A549 (cell line): ENCODE measurements at regions not wholly inside any gene's neighbourhood (a gene's known extent, or its start where the extent isn't known, plus 50 kb on each side); places are given as distances from the start of the nearest gene placed in this dataset.

Source experiments
- ATAC-seq, 2 experiments: fragments of 200-7000 bp in 1 of 2; fragments of >200 bp in 1 of 2; cut with Nextera tagmentation in 1 of 2; cut with Tn5 transposase in 1 of 2; 3 replicates each; pipeline versions ENCODE4 v1.8.0 to v1.9.1; 2018 to 2020; ENCODE audit warnings: mild to moderate bottlenecking in 1 of 2, moderate library complexity in 1 of 2
- CTCF ChIA-PET: fragments of 300-600 bp; sonication (Branson Sonifier 250); formaldehyde crosslinking; extraction: SDS; loops from one replicate; lab custom pipeline; 2021; ENCODE audit warnings: antibody characterized with exemption, inconsistent platforms; lab: Yijun Ruan, JAX
- POLR2A ChIA-PET: fragments of 350-600 bp; formaldehyde crosslinking; extraction: SDS; loops from one replicate; lab custom pipeline; 2021; ENCODE audit warnings: antibody characterized with exemption, inconsistent platforms; lab: Yijun Ruan, JAX
- DNase-seq, 2 experiments: peaks; one replicate each; pipeline versions ENCODE4 v3.0.0 to v3.0.0-alpha.2; 2011 to 2016; ENCODE audit warnings: low read depth in 1 of 2, low spot score in 1 of 2
- FAIRE-seq: peaks from 2 replicates; lab custom pipeline; 2011; peaks lifted over from hg19 to GRCh38; lab: Jason Lieb, UNC
- H3K27ac ChIP-seq, 2 experiments: fragments of >200 bp; sonication (Bioruptor Twin); formaldehyde crosslinking; 3 replicates each; pipeline ENCODE4 v1.5.1; 2016 to 2017
- H3K4me1 ChIP-seq: fragments of >200 bp; sonication (Bioruptor Twin); formaldehyde crosslinking; 3 replicates; pipeline ENCODE4 v1.6.1; 2016
- H3K4me2 ChIP-seq: fragments of >200 bp; sonication (Bioruptor Twin); formaldehyde crosslinking; 3 replicates; pipeline ENCODE4 v1.6.1; 2016
- H3K4me3 ChIP-seq: fragments of >200 bp; sonication (Bioruptor Twin); formaldehyde crosslinking; 3 replicates; pipeline ENCODE4 v1.5.1; 2016
- H3K9me3 ChIP-seq: fragments of >200 bp; sonication (Bioruptor Twin); formaldehyde crosslinking; 3 replicates; pipeline ENCODE4 v1.6.1; 2016
- BHLHE40 ChIP-seq: IDR thresholded peaks from 2 replicates; pipeline ENCODE4 v1.6.1; 2012; ENCODE audit warnings: low read depth, low read length, inconsistent platforms
- CBX2 ChIP-seq: fragments of 200-600 bp; sonication (generic); IDR thresholded peaks from 2 replicates; pipeline ENCODE4 v1.6.1; 2016; ENCODE audit warnings: low read depth, mild to moderate bottlenecking, borderline replicate concordance
- CBX8 ChIP-seq: fragments of 200-600 bp; sonication (generic); IDR thresholded peaks from 2 replicates; pipeline ENCODE4 v1.6.1; 2016
- CEBPB ChIP-seq, 2 experiments: fragments of >200 bp in 1 of 2; sonication (Bioruptor Twin) in 1 of 2; formaldehyde crosslinking in 1 of 2; IDR thresholded peaks; 2 replicates each; pipeline ENCODE4 v1.6.1; 2012 to 2016
- E2F6 ChIP-seq: IDR thresholded peaks from 2 replicates; pipeline ENCODE4 v1.6.1; 2012; ENCODE audit warnings: low read depth, borderline replicate concordance
- ELK1 ChIP-seq: fragments of 150-350 bp; IDR thresholded peaks from 2 replicates; pipeline ENCODE4 v1.6.1; 2014; ENCODE audit warnings: low read depth, mild to moderate bottlenecking, low read length
- ESRRA ChIP-seq: fragments of 150-350 bp; IDR thresholded peaks from 2 replicates; pipeline ENCODE4 v1.6.1; 2014; ENCODE audit warnings: mild to moderate bottlenecking, low read length, borderline replicate concordance
- FOSL2 ChIP-seq, 2 experiments: fragments of 450-650 bp in 1 of 2; fragments of >200 bp in 1 of 2; sonication (Bioruptor Twin) in 1 of 2; formaldehyde crosslinking; IDR thresholded peaks; 2 replicates each; pipeline versions ENCODE4 v1.5.0 to v1.6.1; 2016 to 2020; ENCODE audit warnings: mild to moderate bottlenecking in 1 of 2, moderate library complexity in 1 of 2
- FOXS1 ChIP-seq: fragments of 250-450 bp; sonication (Bioruptor Pico); IDR thresholded peaks from 2 replicates; pipeline ENCODE4 v1.5.0; 2020; ENCODE audit warnings: mild to moderate bottlenecking, moderate library complexity
- HEYL ChIP-seq: fragments of 250-450 bp; sonication (Bioruptor Pico); IDR thresholded peaks from 2 replicates; pipeline ENCODE4 v1.8.0; 2021; ENCODE audit warnings: mild to moderate bottlenecking, moderate library complexity
- HMGXB4 ChIP-seq: fragments of 250-450 bp; sonication (Bioruptor Pico); IDR thresholded peaks from 2 replicates; pipeline ENCODE4 v1.5.0; 2021; ENCODE audit warnings: mild to moderate bottlenecking, moderate library complexity, borderline replicate concordance
- HOXB13 ChIP-seq: fragments of 250-450 bp; sonication (Bioruptor Pico); IDR thresholded peaks from 2 replicates; pipeline ENCODE4 v1.5.0; 2020; ENCODE audit warnings: low read depth, mild to moderate bottlenecking, moderate library complexity
- KDM1A ChIP-seq: fragments of 200-600 bp; sonication (generic); IDR thresholded peaks from 2 replicates; pipeline ENCODE4 v1.6.1; 2016; ENCODE audit warnings: low read depth, mild to moderate bottlenecking
- KDM5A ChIP-seq: fragments of 200-600 bp; sonication (generic); IDR thresholded peaks from 2 replicates; pipeline ENCODE4 v1.6.1; 2016; ENCODE audit warnings: antibody characterized with exemption, mild to moderate bottlenecking
- NFE2L2 ChIP-seq: fragments of 150-350 bp; conservative IDR thresholded peaks from 2 replicates; pipeline ENCODE4 v1.6.1; 2014; ENCODE audit warnings: low read length
- NR3C1 ChIP-seq: fragments of >200 bp; sonication (Bioruptor Twin); formaldehyde crosslinking; IDR thresholded peaks from 3 replicates; pipeline ENCODE4 v1.6.1; 2017
- PHF8 ChIP-seq: fragments of 200-600 bp; sonication (generic); IDR thresholded peaks from 2 replicates; pipeline ENCODE4 v1.6.1; 2016; ENCODE audit warnings: low read depth, mild to moderate bottlenecking, antibody characterized with exemption, moderate library complexity, borderline replicate concordance
- POLR2AphosphoS2 ChIP-seq: conservative IDR thresholded peaks from 2 replicates; pipeline ENCODE4 v1.6.1; 2012; ENCODE audit warnings: low read length, improper control_type of control experiment, inconsistent platforms
- RAD21 ChIP-seq, 2 experiments: fragments of >200 bp in 1 of 2; sonication (Bioruptor Twin) in 1 of 2; formaldehyde crosslinking in 1 of 2; IDR thresholded peaks in 1 of 2; conservative IDR thresholded peaks in 1 of 2; 2 replicates in 1 of 2; 3 replicates in 1 of 2; pipeline ENCODE4 v1.6.1; 2012 to 2018; ENCODE audit warnings: inconsistent platforms in 1 of 2
- RCOR1 ChIP-seq: fragments of 150-350 bp; IDR thresholded peaks from 2 replicates; pipeline ENCODE4 v1.6.1; 2014; ENCODE audit warnings: antibody characterized with exemption, low read length, low read depth
- RFX5 ChIP-seq: fragments of 450-650 bp; IDR thresholded peaks from 2 replicates; pipeline ENCODE4 v1.7.1; 2014; ENCODE audit warnings: antibody characterized with exemption, mild to moderate bottlenecking, moderate library complexity
- RNF2 ChIP-seq: fragments of 200-600 bp; sonication (generic); IDR thresholded peaks from 2 replicates; pipeline ENCODE4 v1.6.1; 2016; ENCODE audit warnings: low read depth, mild to moderate bottlenecking, antibody characterized with exemption, moderate library complexity, borderline replicate concordance
- USF2 ChIP-seq: fragments of 450-650 bp; IDR thresholded peaks from 2 replicates; pipeline ENCODE4 v1.6.1; 2014; ENCODE audit warnings: antibody characterized with exemption
- ZSCAN20 ChIP-seq: fragments of 250-450 bp; sonication (Bioruptor Pico); IDR thresholded peaks from 2 replicates; pipeline ENCODE4 v1.8.0; 2022; ENCODE audit warnings: mild to moderate bottlenecking, moderate library complexity
- WGBS: methylation state at CpG from one replicate; pipeline ENCODE4 v1.1.6; 2017; ENCODE audit errors: missing lambda C conversion rate; 5-methylcytosine and 5-hydroxymethylcytosine counted together
- TF ChIP-seq, protein P1 (sequence below): fragments of 250-450 bp; sonication (Bioruptor Pico); IDR thresholded peaks from 2 replicates; pipeline ENCODE4 v1.5.0; 2020; ENCODE audit warnings: low read depth, mild to moderate bottlenecking, moderate library complexity
- TF ChIP-seq, protein P2 (sequence below): fragments of >200 bp; sonication (Bioruptor Twin); formaldehyde crosslinking; IDR thresholded peaks from 2 replicates; pipeline ENCODE4 v1.6.1; 2016
- TF ChIP-seq, protein P3 (sequence below): fragments of >200 bp; sonication (Bioruptor Twin); formaldehyde crosslinking; IDR thresholded peaks from 3 replicates; pipeline ENCODE4 v1.5.1; 2016

GRCh38 chr3:176904506-176904905 is 292.8 kb downstream of the TBL1XR1 start:
- TF ChIP-seq, protein P1, sequence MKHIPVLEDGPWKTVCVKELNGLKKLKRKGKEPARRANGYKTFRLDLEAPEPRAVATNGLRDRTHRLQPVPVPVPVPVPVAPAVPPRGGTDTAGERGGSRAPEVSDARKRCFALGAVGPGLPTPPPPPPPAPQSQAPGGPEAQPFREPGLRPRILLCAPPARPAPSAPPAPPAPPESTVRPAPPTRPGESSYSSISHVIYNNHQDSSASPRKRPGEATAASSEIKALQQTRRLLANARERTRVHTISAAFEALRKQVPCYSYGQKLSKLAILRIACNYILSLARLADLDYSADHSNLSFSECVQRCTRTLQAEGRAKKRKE (CRISPR knock-in tag) = no peak
- TF ChIP-seq, protein P2, sequence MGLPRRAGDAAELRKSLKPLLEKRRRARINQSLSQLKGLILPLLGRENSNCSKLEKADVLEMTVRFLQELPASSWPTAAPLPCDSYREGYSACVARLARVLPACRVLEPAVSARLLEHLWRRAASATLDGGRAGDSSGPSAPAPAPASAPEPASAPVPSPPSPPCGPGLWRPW = no peak
- TF ChIP-seq FOXS1 (CRISPR knock-in tag) (no peak), E2F6 (no peak), HEYL (CRISPR knock-in tag) (no peak), KDM1A (no peak), POLR2AphosphoS2 (no peak), BHLHE40 (no peak)
- TF ChIP-seq, all 56 proteins: peak for 0
- Histone ChIP-seq H3K9me3 (no peaks in the 10 kb centered on the region), H3K27ac (no peak overlapping the region), H3K4me3 (no peak overlapping the region), H3K4me1 (no peaks in the 10 kb centered on the region), H3K4me2 (no peak overlapping the region)
- FAIRE-seq (no peak), ATAC-seq (no peak), DNase-seq (no peak)
- POLR2A ChIA-PET = no interaction called here
- CTCF ChIA-PET = interaction anchor here (1.4 kb wide), 1 partner anchor 32 kb away, joined by 3 read pairs; no protein-coding TSS in a partner anchor
- 26% methylated on average over 4 of the region's 4 CpGs for WGBS

- no peak for FAIRE-seq
- no peak overlapping the region for H3K4me2 ChIP-seq
- no peak for TF ChIP-seq RFX5
- no peak for TF ChIP-seq HMGXB4
- TF ChIP-seq KDM5A = no peak
- TF ChIP-seq KDM1A = no peak
- no peak for TF ChIP-seq CBX2
- no peak for TF ChIP-seq RNF2
- TF ChIP-seq CBX8 = no peak
- TF ChIP-seq POLR2AphosphoS2 = no peak
- no peak for TF ChIP-seq ESRRA
- no peak for TF ChIP-seq PHF8
- TF ChIP-seq HOXB13 (CRISPR knock-in tag) = no peak
- no peak overlapping the region for H3K4me3 ChIP-seq
- ATAC-seq = no peak
- H3K27ac ChIP-seq = no peak overlapping the region
- no peaks in the 10 kb centered on the region for H3K4me1 ChIP-seq
- H3K9me3 ChIP-seq = no peaks in the 10 kb centered on the region
- no peak for DNase-seq
- ChIA-PET POLR2A (no interaction called here), CTCF (no interaction called here)
- 14% methylated on average over 3 of the region's 3 CpGs for WGBS
Observed at GRCh38 chr3:176896640-176897039, 300.6 kb downstream of the TBL1XR1 start.

- Histone ChIP-seq H3K4me1 (no peaks in the 10 kb centered on the region), H3K9me3 (no peaks in the 10 kb centered on the region), H3K4me2 (no peak overlapping the region), H3K27ac (no peak overlapping the region), H3K4me3 (no peak overlapping the region)
- CTCF ChIA-PET = no interaction called here
- no peak for DNase-seq
- no peak for ATAC-seq
- WGBS = 64% methylated on average over 3 of the region's 3 CpGs
- POLR2A ChIA-PET = no interaction called here
- FAIRE-seq = no peak
- TF ChIP-seq NFE2L2 (no peak), FOSL2 (IDR thresholded peaks at IDR 0.05) (no peak), FOSL2 (CRISPR knock-in tag; IDR thresholded peaks at IDR 0.05) (no peak), CEBPB (IDR thresholded peaks at IDR 0.05) (no peak), ESRRA (no peak), ZSCAN20 (CRISPR knock-in tag) (no peak), PHF8 (no peak), NR3C1 (no peak), USF2 (no peak), RAD21 (conservative IDR thresholded peaks at IDR 0.05 in 1 of 2, IDR thresholded peaks at IDR 0.05 in 1 of 2) (no peak), RCOR1 (no peak), ELK1 (no peak), FOXS1 (CRISPR knock-in tag) (no peak)
- TF ChIP-seq, protein P3, sequence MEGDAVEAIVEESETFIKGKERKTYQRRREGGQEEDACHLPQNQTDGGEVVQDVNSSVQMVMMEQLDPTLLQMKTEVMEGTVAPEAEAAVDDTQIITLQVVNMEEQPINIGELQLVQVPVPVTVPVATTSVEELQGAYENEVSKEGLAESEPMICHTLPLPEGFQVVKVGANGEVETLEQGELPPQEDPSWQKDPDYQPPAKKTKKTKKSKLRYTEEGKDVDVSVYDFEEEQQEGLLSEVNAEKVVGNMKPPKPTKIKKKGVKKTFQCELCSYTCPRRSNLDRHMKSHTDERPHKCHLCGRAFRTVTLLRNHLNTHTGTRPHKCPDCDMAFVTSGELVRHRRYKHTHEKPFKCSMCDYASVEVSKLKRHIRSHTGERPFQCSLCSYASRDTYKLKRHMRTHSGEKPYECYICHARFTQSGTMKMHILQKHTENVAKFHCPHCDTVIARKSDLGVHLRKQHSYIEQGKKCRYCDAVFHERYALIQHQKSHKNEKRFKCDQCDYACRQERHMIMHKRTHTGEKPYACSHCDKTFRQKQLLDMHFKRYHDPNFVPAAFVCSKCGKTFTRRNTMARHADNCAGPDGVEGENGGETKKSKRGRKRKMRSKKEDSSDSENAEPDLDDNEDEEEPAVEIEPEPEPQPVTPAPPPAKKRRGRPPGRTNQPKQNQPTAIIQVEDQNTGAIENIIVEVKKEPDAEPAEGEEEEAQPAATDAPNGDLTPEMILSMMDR = no peak
Observed at GRCh38 chr3:176896165-176896564, 301.1 kb downstream of the TBL1XR1 start.
